ENCODE measurements at regions not wholly inside any gene's neighbourhood (a gene's known extent, or its start where the extent isn't known, plus 50 kb on each side); places are given as distances from the start of the nearest gene placed in this dataset.
A peak's percentile ranks its signal among the peaks of the same experiment; 100 is the strongest.
"Not testable (repeated sequence)": the region's sequence is repeated elsewhere in the genome, so short reads cannot be mapped to it uniquely, and the experiment has no call there.

- DNase-seq, result no peak
- in situ Hi-C loops (cut with HindIII; ENCODE audit: low pct_ligation_motif_present, low pct_unique_long_range_greater_than_20kb, low sequenced_read_pairs), result no loop called here
Observed at GRCh38 chr16:60225541-60225940, 1491.4 kb upstream of the GOT2 start.

GRCh38 chr16:60217787-60218186 lies 1483.7 kb upstream of the GOT2 start:
- in situ Hi-C loops (cut with HindIII; ENCODE audit: low pct_ligation_motif_present, low pct_unique_long_range_greater_than_20kb, low sequenced_read_pairs), result no loop called here
- no peak for DNase-seq

GRCh38 chr16:60214311-60214710 lies 1480.2 kb upstream of the GOT2 start:
- no peak for DNase-seq
- in situ Hi-C loops (cut with HindIII; ENCODE audit: low pct_ligation_motif_present, low pct_unique_long_range_greater_than_20kb, low sequenced_read_pairs), result no loop called here

GRCh38 chr16:60206516-60206915 lies 1472.4 kb upstream of the GOT2 start:
- no peak for DNase-seq
- in situ Hi-C loops (cut with HindIII; ENCODE audit: low pct_ligation_motif_present, low pct_unique_long_range_greater_than_20kb, low sequenced_read_pairs), result no loop called here

GRCh38 chr16:60204181-60204580 lies 1470.1 kb upstream of the GOT2 start:
- in situ Hi-C loops (cut with HindIII; ENCODE audit: low pct_ligation_motif_present, low pct_unique_long_range_greater_than_20kb, low sequenced_read_pairs), result no loop called here
- DNase-seq, result no peak

DNA sequence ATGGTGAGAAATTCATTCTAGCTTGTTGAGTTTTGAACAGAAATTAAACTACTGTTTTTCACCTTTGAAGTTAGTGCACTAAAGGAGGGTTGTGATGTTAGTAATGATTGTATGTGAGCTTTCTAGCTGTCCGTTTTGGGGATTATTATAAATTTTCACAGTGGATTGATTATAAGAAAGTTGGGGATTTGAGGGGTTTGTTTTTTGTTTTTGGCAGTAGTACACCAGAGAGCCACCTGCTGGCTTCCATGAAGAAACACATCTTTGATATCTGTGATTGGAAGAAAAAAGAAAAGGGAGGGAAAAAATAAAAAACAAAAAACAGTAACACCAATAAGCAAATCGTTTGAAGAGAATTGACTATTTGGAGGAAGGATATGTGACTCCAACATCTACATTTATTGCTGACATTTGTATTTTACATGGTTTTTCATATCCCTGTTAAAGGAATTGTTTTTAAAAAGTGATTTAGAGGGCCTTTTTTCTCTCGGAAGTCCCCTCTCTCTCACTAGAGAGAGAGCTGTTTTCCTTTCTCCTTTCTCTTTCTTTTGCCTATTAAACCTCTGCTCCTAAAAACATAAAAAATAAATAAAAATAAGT lies 1469.5 kb upstream of the GOT2 start:
- in situ Hi-C loops (cut with HindIII; ENCODE audit: low pct_ligation_motif_present, low pct_unique_long_range_greater_than_20kb, low sequenced_read_pairs), result no loop called here
- peak; percentile 16 for DNase-seq

DNA sequence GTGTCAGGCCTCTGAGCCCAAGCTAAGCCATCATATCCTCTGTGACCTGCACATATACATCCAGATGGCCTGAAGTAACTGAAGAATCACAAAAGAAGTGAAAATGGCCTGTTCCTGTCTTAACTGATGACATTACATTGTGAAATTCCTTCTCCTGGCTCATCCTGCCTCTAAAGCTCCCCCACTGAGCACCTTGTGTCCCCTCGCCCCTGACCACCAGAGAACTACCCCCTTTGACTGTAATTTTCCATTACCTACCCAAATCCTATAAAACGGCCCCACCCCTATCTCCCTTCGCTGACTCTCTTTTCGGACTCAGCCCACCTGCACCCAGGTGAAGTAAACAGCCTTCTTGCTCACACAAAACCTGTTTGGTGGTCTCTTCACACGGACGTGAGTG lies 1466.6 kb upstream of the GOT2 start:
- DNase-seq; in situ Hi-C loops (cut with HindIII; ENCODE audit: low pct_ligation_motif_present, low pct_unique_long_range_greater_than_20kb, low sequenced_read_pairs): not testable (repeated sequence)

DNA sequence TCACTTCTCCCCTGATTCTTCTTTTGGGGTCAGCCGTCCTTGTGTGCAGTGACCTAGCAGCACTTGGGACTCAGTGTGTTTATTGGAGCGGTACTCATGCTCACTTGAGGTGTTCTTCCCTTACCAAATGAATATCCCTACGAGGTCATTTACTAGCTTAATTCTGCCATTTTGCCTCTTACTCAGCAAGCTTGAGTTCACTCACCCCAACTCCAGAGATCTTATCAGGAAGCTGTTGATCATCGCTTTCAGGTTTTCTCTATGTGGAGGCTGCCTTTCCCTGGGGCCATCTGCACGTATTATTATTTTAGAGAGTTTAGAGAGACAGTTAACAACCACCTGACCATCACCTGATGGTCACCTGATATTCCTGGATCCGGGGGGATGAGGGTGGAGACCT lies 1466.0 kb upstream of the GOT2 start:
- no peak for DNase-seq
- in situ Hi-C loops (cut with HindIII; ENCODE audit: low pct_ligation_motif_present, low pct_unique_long_range_greater_than_20kb, low sequenced_read_pairs), result no loop called here

GRCh38 chr16:60199150-60199549 lies 1465.0 kb upstream of the GOT2 start:
- DNase-seq, result no peak
- in situ Hi-C loops (cut with HindIII; ENCODE audit: low pct_ligation_motif_present, low pct_unique_long_range_greater_than_20kb, low sequenced_read_pairs), result no loop called here

- DNase-seq, result no peak
- in situ Hi-C loops (cut with HindIII; ENCODE audit: low pct_ligation_motif_present, low pct_unique_long_range_greater_than_20kb, low sequenced_read_pairs), result no loop called here
Observed at GRCh38 chr16:60181536-60181935, 1447.4 kb upstream of the GOT2 start.

DNA sequence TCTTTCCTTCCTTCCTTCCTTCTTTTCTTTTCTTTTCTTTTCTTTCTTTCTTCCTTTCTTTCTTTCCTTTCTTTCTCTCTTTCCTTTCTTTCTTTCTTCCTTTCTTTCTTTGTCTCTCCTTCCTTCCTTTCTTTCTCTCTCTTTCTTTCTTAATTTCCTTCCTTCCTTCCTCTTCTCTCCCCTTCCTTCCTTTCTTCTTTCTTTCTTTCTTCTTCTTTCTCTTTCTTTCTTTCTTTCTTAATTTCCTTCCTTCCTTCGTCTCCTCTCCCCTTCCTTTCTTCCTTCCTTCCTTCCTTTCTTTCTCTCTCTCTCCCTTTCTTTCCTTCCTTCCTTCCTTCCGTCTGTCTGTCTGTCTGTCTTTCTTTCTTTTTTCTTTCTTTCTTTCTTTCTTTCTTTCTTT lies 1446.5 kb upstream of the GOT2 start:
- in situ Hi-C loops (cut with HindIII; ENCODE audit: low pct_ligation_motif_present, low pct_unique_long_range_greater_than_20kb, low sequenced_read_pairs), result no loop called here
- DNase-seq, result no peak

DNA sequence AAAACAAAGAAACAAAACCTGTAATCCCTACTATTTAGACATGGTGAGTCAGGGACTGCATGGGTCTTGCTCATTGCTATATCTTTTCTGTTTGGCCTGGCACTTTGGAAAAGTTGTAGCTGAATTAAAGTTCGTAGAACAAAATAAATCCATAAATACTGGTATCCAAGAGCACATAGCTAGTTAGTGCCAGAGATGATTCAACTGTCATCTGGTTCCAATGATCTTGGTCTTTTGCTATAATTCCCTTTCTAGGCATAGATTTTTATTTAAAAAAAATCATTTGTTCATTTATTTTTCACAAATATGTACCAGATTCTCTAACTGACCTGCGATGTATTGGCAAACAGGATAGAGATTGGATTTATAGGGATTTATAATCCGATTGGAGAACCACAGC lies 1436.1 kb upstream of the GOT2 start:
- in situ Hi-C loops (cut with HindIII; ENCODE audit: low pct_ligation_motif_present, low pct_unique_long_range_greater_than_20kb, low sequenced_read_pairs), result no loop called here
- no peak for DNase-seq

DNA sequence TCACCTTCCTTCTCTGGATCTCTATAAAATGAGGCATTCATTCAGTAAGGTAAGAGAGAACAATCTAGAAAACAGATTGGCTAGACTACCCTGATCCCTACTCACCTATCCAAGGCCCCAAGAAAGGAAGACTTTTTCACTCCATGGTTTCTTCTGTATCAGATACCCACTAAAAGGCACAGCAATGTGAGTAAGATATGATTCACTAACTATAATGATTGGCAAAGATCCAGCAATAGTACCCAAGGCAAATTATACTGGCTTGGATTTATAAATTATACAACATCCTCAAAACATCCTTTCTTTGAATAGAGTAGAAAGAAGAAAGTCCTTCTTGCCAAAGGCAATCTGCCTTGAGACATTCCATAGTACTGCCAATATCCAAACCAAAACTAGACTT lies 1432.0 kb upstream of the GOT2 start:
- no peak for DNase-seq
- in situ Hi-C loops (cut with HindIII; ENCODE audit: low pct_ligation_motif_present, low pct_unique_long_range_greater_than_20kb, low sequenced_read_pairs), result no loop called here

DNA sequence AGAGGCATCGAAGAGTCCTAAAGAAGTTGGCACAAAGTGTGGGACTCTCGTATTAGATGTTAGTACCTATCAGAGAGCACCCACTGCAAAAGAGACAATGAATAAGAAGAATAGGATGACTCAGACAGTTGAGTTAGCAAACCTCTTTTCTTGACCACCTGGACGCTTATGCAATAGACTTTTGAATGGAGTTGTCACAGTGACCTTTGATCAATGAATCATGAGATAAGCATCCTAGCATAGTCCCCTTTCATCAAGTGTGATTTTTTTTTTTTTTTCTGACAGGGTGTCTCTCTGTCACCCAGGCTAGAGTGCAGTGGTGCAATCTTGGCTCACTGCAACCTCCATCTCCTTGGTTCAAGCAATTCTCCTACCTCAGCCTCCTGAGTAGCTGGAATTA lies 1417.9 kb upstream of the GOT2 start:
- no peak for DNase-seq
- in situ Hi-C loops (cut with HindIII; ENCODE audit: low pct_ligation_motif_present, low pct_unique_long_range_greater_than_20kb, low sequenced_read_pairs), result no loop called here

DNA sequence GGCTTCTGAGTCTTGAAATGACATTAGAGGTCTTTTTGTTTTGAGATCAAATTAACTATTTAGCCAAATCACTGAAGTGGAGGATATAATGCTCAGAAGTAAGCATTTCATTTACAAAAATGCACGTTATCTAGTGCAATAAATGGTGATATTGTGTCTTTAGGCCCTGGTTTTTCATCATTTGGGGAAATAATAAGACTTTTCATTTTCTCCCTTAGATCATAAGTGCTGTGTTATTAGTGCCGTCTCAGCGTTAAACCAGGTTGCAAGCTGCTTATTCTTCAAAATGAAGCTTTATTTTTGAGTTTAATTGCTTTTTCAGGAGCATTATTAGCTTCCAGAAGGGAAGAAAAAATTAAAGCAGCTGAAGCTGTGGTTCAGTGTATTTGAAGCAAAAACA lies 1416.8 kb upstream of the GOT2 start:
- in situ Hi-C loops (cut with HindIII; ENCODE audit: low pct_ligation_motif_present, low pct_unique_long_range_greater_than_20kb, low sequenced_read_pairs), result no loop called here
- DNase-seq, result no peak

DNA sequence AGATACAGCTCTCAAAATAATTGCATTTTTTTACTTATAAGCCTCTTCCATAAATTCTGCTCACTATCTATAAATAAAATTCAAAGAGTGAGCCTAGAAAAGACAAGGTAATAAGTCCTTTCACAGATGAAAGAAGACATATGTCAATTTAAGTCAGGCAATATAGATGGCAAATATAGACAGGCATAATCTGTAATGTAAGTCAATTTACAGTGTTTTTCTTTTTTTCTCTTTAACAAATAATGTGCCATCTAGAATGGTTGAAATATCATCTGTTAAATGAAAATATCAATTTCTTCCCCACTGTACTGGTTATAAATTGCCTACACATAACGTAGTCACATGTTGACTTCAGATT lies 1409.2 kb upstream of the GOT2 start:
- DNase-seq, result no peak

GRCh38 chr16:60142619-60143347 lies 1408.7 kb upstream of the GOT2 start:
- in situ Hi-C loops (cut with HindIII; ENCODE audit: low pct_ligation_motif_present, low pct_unique_long_range_greater_than_20kb, low sequenced_read_pairs), result no loop called here
- no peak for DNase-seq

More for the DNA sequence above, 1409.2 kb upstream of the GOT2 start:
- in situ Hi-C loops (cut with HindIII; ENCODE audit: low pct_ligation_motif_present, low pct_unique_long_range_greater_than_20kb, low sequenced_read_pairs), result no loop called here

DNA sequence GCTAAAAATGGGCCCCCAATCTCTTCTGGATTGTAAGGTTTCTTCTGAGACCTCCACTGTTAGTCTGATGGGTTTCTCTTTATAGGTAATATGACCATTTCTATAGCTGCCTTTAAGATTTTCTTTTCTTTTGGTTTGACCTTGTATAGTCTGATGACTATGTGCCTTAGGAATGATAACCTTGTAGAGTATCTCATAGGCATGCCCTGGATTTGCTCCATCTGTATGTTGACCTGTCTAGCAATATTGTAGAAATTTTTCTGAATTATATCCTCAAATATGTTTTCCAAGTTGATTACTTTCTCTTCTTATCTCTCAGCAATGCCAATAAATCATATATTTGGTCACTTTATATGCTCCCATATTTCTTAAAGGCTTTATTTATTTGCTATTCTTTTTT lies 1403.8 kb upstream of the GOT2 start:
- no peak for DNase-seq
- in situ Hi-C loops (cut with HindIII; ENCODE audit: low pct_ligation_motif_present, low pct_unique_long_range_greater_than_20kb, low sequenced_read_pairs), result no loop called here

DNA sequence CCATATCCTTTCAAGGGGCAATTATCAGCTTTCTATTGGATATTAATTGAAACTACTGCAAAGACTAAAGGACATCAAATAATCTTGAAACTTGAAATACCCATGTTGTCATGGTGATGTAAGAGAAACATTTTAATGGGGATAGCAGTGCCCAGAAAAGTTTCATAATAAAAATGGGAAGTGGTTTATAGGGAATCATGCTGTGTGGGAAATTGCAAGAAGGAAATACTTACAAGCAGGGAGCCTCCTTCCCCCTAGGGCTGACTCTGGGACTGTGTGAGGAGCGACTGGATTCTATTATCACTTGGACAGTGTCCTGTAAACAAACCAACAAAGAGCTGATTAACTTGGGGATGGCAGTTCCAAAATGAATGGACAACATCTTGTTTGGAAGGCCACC lies 1393.1 kb upstream of the GOT2 start:
- in situ Hi-C loops (cut with HindIII; ENCODE audit: low pct_ligation_motif_present, low pct_unique_long_range_greater_than_20kb, low sequenced_read_pairs), result no loop called here

DNA sequence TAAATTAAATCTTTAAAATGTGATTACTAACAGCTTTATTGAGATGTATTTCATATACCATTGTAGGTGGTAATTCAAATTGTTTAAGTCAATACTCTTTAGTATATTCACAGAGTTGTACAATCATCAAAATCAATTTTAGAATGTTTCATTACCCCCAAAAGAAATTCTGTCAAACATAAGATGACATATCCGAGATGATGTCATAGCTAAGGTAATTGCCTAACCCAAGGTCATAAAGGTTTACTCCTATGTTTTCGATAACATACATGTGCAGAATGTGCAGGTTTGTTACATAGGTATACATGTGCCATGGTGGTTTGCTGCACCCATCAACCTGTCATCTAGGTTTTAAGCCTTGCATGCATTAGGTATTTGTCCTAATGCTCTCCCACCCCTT lies 1392.0 kb upstream of the GOT2 start:
- in situ Hi-C loops (cut with HindIII; ENCODE audit: low pct_ligation_motif_present, low pct_unique_long_range_greater_than_20kb, low sequenced_read_pairs); DNase-seq: not testable (repeated sequence)

More for the DNA sequence above, 1393.1 kb upstream of the GOT2 start:
- DNase-seq, result no peak
